Left lung (tissue), 4 donors: ENCODE measurements at regions not wholly inside any gene's neighbourhood (a gene's known extent, or its start where the extent isn't known, plus 50 kb on each side); places are given as distances from the start of the nearest gene placed in this dataset.

ENCODE experiments used
- ATAC-seq: fragments of 200-7000 bp; cut with Tn5 transposase; one replicate; pipeline ENCODE4 v1.9.1; 2020; ENCODE audit warnings: moderate library complexity
- DNase-seq, 4 donors: peaks; one replicate each; pipeline ENCODE4 v3.0.0-alpha.2; 2013 to 2020
- H3K27ac ChIP-seq, 2 donors: fragments of 200-600 bp; sonication (generic) in 1 of 2; one replicate each; pipeline versions ENCODE4 v1.5.0 to v1.8.0; 2020 to 2021
- H3K27me3 ChIP-seq, 2 donors: fragments of 200-600 bp; sonication (generic) in 1 of 2; one replicate each; pipeline versions ENCODE4 v1.5.0 to v1.8.0; 2020 to 2021
- H3K36me3 ChIP-seq, 2 donors: fragments of 200-600 bp; sonication (generic) in 1 of 2; one replicate each; pipeline versions ENCODE4 v1.5.0 to v1.8.0; 2020 to 2021
- H3K4me1 ChIP-seq, 2 donors: fragments of 200-600 bp; one replicate each; pipeline ENCODE4 v1.8.0; 2021
- H3K4me3 ChIP-seq, 2 donors: fragments of 200-600 bp; sonication (generic) in 1 of 2; one replicate each; pipeline versions ENCODE4 v1.5.0 to v1.8.0; 2020 to 2021; ENCODE audit warnings: mild to moderate bottlenecking in 1 of 2
- H3K9me3 ChIP-seq, 2 donors: fragments of 200-600 bp; sonication (generic) in 1 of 2; one replicate each; pipeline versions ENCODE4 v1.5.0 to v1.8.0; 2020 to 2021
- CTCF ChIP-seq, 2 donors: fragments of 200-600 bp; sonication (generic) in 1 of 2; IDR thresholded peaks; one replicate each; pipeline versions ENCODE4 v1.5.0 to v1.8.0; 2021; ENCODE audit warnings: antibody characterized with exemption in 2 of 2
- intact Hi-C, 2 donors: fragments of 100-400 bp; cut with DNase I; formaldehyde crosslinking; loops; one replicate each; pipeline versions ENCODE4 v1.11.2 to v1.14.2; 2022
- donor health status: DM: no; HTN: yes; CAD: no.
- donor health status: DM: no; HTN: no; CAD: no.

- H3K4me1 ChIP-seq, result no peaks in the 10 kb centered on the region
- TF ChIP-seq CTCF (IDR thresholded peaks at IDR 0.05), result no peak
- no peak overlapping the region for H3K27ac ChIP-seq
- no peaks in the 10 kb centered on the region for H3K27me3 ChIP-seq
- no peaks in the 10 kb centered on the region for H3K9me3 ChIP-seq
- no peak for DNase-seq
- no peaks in the 10 kb centered on the region for H3K36me3 ChIP-seq
- H3K4me3 ChIP-seq, result no peak overlapping the region
- ATAC-seq, result no peak
- intact Hi-C loops, result no loop called here
These were observed 1094.7 kb upstream of the DDX18 start for GRCh38 chr2:116719836-116720235.

- H3K4me3 ChIP-seq, result no peak overlapping the region
- DNase-seq (no peak), ATAC-seq (no peak)
- intact Hi-C loops, result no loop called here
- no peak for TF ChIP-seq CTCF (IDR thresholded peaks at IDR 0.05)
- no peaks in the 10 kb centered on the region for H3K9me3 ChIP-seq
- H3K27ac ChIP-seq, result no peak overlapping the region
- no peaks in the 10 kb centered on the region for H3K36me3 ChIP-seq
- H3K4me1 ChIP-seq, result no peaks in the 10 kb centered on the region
- H3K27me3 ChIP-seq, result no peaks in the 10 kb centered on the region
These were observed 1089.9 kb upstream of the DDX18 start for GRCh38 chr2:116724550-116724949.

GRCh38 chr2:116732322-116732721 lies 1082.2 kb upstream of the DDX18 start:
- H3K4me3 ChIP-seq, result no peak overlapping the region
- no peaks in the 10 kb centered on the region for H3K36me3 ChIP-seq
- intact Hi-C loops, result no loop called here
- H3K27me3 ChIP-seq, result no peaks in the 10 kb centered on the region
- ATAC-seq, result no peak
- no peak for TF ChIP-seq CTCF (IDR thresholded peaks at IDR 0.05)
- DNase-seq, result no peak
- H3K27ac ChIP-seq, result no peak overlapping the region
- no peaks in the 10 kb centered on the region for H3K9me3 ChIP-seq
- H3K4me1 ChIP-seq, result no peaks in the 10 kb centered on the region

GRCh38 chr2:116733699-116734098 lies 1080.8 kb upstream of the DDX18 start:
- DNase-seq (peak in 1 of 4 donors; percentile 0), ATAC-seq (no peak)
- intact Hi-C loops, result no loop called here
- TF ChIP-seq CTCF (IDR thresholded peaks at IDR 0.05), result no peak
- Histone ChIP-seq H3K9me3 (no peaks in the 10 kb centered on the region), H3K4me3 (no peak overlapping the region), H3K36me3 (no peaks in the 10 kb centered on the region), H3K27me3 (no peaks in the 10 kb centered on the region), H3K27ac (no peak overlapping the region), H3K4me1 (no peaks in the 10 kb centered on the region)

GRCh38 chr2:116737951-116738350 lies 1076.5 kb upstream of the DDX18 start:
- intact Hi-C loops, result no loop called here
- DNase-seq, result no peak
- Histone ChIP-seq H3K27me3 (no peaks in the 10 kb centered on the region), H3K4me3 (no peak overlapping the region), H3K4me1 (no peaks in the 10 kb centered on the region), H3K27ac (no peak overlapping the region), H3K36me3 (no peaks in the 10 kb centered on the region), H3K9me3 (no peaks in the 10 kb centered on the region)
- no peak for ATAC-seq
- no peak for TF ChIP-seq CTCF (IDR thresholded peaks at IDR 0.05)
